Ascending aorta (tissue), 2 donors: ENCODE measurements at regions not wholly inside any gene's neighbourhood (a gene's known extent, or its start where the extent isn't known, plus 50 kb on each side); places are given as distances from the start of the nearest gene placed in this dataset.

Experiments
- DNase-seq, 2 donors: peaks; one replicate each; pipeline ENCODE4 v3.0.0-alpha.2; 2019; ENCODE audit warnings: low spot score in 2 of 2
- H3K27ac ChIP-seq, 2 donors: fragments of 200-600 bp; sonication (generic); one replicate each; pipeline ENCODE4 v1.5.1; 2016 to 2017; ENCODE audit warnings: mild to moderate bottlenecking in 1 of 2
- H3K27me3 ChIP-seq: fragments of 200-600 bp; sonication (generic); one replicate; pipeline ENCODE4 v1.5.1; 2017
- H3K36me3 ChIP-seq, 2 donors: fragments of 200-600 bp; sonication (generic); one replicate each; pipeline ENCODE4 v1.5.1; 2016
- H3K4me1 ChIP-seq, 2 donors: fragments of 200-600 bp; sonication (generic); one replicate each; pipeline ENCODE4 v1.5.1; 2016 to 2017; ENCODE audit warnings: mild to moderate bottlenecking in 1 of 2
- H3K4me3 ChIP-seq, 2 donors: fragments of 200-600 bp; sonication (generic); one replicate each; pipeline ENCODE4 v1.5.1; 2016 to 2017; ENCODE audit warnings: mild to moderate bottlenecking in 1 of 2
- H3K9me3 ChIP-seq, 2 donors: fragments of 200-600 bp; sonication (generic); one replicate each; pipeline ENCODE4 v1.5.1; 2016
- intact Hi-C: fragments of 100-400 bp; cut with DNase I; formaldehyde crosslinking; loops from one replicate; pipeline ENCODE4 v1.15.1; 2023
- TF ChIP-seq, protein P1 (sequence below), 3 experiments: fragments of 200-600 bp in 2 of 3; fragments of 450-650 bp in 1 of 3; sonication (generic) in 2 of 3; IDR thresholded peaks; one replicate each; pipeline ENCODE4 v1.5.1; 2016 to 2019; ENCODE audit warnings: antibody characterized with exemption in 3 of 3, mild to moderate bottlenecking in 1 of 3, moderate library complexity in 1 of 3

DNA sequence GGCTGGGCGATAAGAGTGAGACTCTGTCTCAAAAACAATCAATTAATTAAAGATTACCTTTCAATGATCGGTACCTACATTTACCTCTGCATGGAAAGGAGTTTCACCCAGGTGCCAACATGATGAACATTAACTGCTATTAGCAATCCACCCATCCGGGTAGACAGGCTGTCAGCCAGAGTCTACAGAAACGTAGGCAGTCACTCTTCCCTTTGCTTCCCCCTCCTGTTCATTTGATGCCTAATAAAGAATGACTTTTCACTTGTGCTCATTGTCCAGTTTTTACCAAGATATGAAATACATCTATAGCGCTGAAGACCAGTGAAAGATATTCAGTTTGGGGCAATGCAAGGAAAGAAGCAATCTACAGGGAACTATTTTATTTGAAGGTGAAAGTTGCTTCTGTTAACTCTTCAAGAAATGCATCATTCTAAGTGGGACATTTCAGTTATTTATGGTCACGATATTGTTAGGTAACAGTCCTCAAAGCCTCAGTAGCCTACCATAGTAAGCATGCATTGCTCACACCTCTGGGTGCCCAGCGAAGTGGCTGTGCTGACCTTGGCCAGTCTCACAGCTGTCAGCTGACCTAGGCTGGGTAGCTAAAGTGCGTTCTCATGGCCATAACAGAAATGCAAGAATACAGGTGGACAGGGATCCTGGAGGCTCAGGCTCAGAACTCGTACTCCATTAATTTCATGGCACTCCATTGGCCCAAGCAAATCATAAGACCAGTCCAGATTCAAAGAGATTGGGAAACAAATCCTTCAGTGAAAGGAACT, 87.2 kb upstream of the DMRT1 start:
- H3K36me3 ChIP-seq: peaks cover 4 to 6% of the 10 kb centered on the region in 2 donors
- no peak overlapping the region for H3K4me3 ChIP-seq
- intact Hi-C loops: loop anchor here (5.0 kb wide), 1 partner anchor 1263 kb away; the partner anchor contains the start of gene SMARCA2
- no peaks in the 10 kb centered on the region for H3K27me3 ChIP-seq
- peak overlapping the region; percentile 92 to 95 for H3K27ac ChIP-seq
- TF ChIP-seq, protein P1, sequence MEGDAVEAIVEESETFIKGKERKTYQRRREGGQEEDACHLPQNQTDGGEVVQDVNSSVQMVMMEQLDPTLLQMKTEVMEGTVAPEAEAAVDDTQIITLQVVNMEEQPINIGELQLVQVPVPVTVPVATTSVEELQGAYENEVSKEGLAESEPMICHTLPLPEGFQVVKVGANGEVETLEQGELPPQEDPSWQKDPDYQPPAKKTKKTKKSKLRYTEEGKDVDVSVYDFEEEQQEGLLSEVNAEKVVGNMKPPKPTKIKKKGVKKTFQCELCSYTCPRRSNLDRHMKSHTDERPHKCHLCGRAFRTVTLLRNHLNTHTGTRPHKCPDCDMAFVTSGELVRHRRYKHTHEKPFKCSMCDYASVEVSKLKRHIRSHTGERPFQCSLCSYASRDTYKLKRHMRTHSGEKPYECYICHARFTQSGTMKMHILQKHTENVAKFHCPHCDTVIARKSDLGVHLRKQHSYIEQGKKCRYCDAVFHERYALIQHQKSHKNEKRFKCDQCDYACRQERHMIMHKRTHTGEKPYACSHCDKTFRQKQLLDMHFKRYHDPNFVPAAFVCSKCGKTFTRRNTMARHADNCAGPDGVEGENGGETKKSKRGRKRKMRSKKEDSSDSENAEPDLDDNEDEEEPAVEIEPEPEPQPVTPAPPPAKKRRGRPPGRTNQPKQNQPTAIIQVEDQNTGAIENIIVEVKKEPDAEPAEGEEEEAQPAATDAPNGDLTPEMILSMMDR (IDR thresholded peaks at IDR 0.05): no peak
- peak in 1 of 2 donors; percentile 58 for DNase-seq
- no peaks in the 10 kb centered on the region for H3K9me3 ChIP-seq
- H3K4me1 ChIP-seq: peaks cover 25 to 30% of the 10 kb centered on the region in 2 donors

DNA sequence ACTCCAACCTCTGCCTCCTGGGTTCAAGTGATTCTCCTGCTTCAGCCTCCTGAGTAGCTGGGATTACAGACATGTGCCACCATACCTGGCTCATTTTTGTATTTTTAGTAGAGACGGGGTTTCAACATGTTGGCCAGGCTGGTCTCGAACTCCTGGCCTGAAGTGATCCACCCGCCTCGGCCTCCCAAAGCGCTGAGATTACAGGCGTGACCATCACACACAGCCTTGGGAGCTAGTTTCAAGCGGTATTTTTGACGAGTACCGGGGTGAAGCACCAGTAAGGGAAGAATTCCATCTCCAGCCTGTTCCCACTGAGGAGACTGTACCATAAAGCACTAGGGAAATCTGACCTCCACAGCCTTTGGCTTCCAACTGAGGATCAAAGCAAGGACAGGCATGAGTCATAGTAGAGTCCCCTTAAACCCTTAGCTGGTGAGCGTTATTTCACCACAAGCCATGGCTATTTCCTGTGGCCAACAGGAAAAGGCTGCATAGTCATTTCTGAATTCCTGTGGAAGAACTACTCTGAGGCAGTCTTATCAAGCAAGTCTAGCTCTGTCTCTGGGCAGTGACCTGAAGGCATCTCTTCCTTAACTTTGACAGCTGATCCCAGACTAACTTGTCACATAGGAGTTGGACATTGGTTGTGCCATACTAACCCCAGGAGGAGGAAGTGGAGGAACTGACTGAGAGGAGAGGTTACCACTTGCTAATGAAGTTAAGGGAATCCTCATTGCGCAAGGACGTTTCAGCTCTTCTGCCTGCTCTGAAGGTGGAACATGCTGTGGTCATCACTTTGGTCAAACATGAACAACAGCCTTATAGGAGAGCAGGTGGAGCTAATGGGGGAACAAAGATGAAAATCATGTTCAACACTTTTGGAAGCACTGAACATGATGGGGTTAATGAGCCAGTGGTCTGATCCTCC, 85.8 kb upstream of the DMRT1 start:
- TF ChIP-seq, protein P1 (IDR thresholded peaks at IDR 0.05): no peak
- H3K27ac ChIP-seq: peak overlapping the region; percentile 25 to 39
- no peaks in the 10 kb centered on the region for H3K9me3 ChIP-seq
- peaks cover 13 to 19% of the 10 kb centered on the region in 2 donors for H3K4me1 ChIP-seq
- H3K4me3 ChIP-seq: no peak overlapping the region
- intact Hi-C loops: no loop called here
- DNase-seq: peak in 1 of 2 donors; percentile 74
- H3K27me3 ChIP-seq: no peaks in the 10 kb centered on the region
- H3K36me3 ChIP-seq: peaks cover 4 to 6% of the 10 kb centered on the region in 2 donors

DNA sequence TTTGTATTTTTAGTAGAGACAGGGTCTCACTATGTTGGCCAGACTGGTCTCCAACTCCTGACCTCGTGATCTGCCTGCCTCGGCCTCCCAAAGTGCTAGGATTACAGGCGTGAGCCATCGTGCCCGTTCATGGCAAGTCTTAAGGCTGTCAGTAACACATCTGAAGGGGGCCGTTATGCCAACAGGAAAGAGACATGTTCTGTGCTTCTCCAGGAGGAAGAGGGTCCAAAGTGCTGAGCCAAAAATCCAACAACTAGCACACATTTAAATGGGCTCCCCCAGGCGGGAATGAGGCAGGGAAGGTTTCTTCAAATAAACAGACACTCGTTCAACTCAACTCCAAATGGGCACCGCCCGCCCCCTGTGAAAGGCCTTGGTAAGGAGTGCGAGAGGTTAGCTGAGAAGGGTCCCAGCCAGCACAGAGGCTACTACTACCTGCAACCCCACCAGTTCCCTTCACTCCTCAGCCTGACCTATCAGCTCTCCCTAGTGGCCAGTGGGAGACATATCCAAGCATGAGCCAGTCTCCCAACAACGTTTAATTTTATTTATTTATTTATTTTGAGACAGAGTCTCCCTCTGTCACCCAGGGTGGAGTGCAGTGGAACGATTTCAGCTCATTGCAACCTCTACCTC, 84.1 kb upstream of the DMRT1 start:
- H3K27me3 ChIP-seq: no peaks in the 10 kb centered on the region
- intact Hi-C loops: no loop called here
- H3K27ac ChIP-seq: peak overlapping the region; percentile 3 to 46
- no peak overlapping the region for H3K4me3 ChIP-seq
- peaks cover 4 to 6% of the 10 kb centered on the region in 2 donors for H3K36me3 ChIP-seq
- DNase-seq: peak in 1 of 2 donors; percentile 64
- peaks cover 0 to 21% of the 10 kb centered on the region in 2 donors for H3K4me1 ChIP-seq
- TF ChIP-seq, protein P1 (IDR thresholded peaks at IDR 0.05): peak; percentile 32 to 52 (median 44)
- H3K9me3 ChIP-seq: no peaks in the 10 kb centered on the region

DNA sequence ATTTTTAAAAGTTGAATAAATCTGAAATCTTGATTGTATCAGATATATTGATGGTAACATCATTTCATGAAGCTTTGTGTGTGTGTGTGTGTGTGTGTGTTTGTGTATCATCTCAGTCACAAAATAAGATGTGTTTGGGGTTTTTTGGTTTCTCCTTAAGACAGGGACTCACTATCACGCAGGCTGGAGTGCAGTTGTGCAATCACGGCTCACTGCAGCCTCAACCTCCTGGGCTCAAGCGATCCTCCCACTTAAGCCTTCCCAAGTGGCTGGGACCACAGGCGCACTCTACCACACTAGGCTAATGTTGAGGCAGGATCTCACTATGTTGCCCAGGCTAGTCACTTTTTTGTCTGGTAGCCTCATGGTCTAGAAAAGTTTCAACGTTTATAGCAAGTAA, 83.4 kb upstream of the DMRT1 start:
- TF ChIP-seq, protein P1 (IDR thresholded peaks at IDR 0.05): no peak
- H3K27ac ChIP-seq: peak overlapping the region; percentile 3 to 46
- DNase-seq: peak in 1 of 2 donors; percentile 54
- H3K4me1 ChIP-seq: peaks cover 0 to 17% of the 10 kb centered on the region in 2 donors
- H3K36me3 ChIP-seq: peaks cover under 1 to 4% of the 10 kb centered on the region in 2 donors
- H3K9me3 ChIP-seq: no peaks in the 10 kb centered on the region
- H3K4me3 ChIP-seq: no peak overlapping the region
- H3K27me3 ChIP-seq: no peaks in the 10 kb centered on the region
- intact Hi-C loops: no loop called here

DNA sequence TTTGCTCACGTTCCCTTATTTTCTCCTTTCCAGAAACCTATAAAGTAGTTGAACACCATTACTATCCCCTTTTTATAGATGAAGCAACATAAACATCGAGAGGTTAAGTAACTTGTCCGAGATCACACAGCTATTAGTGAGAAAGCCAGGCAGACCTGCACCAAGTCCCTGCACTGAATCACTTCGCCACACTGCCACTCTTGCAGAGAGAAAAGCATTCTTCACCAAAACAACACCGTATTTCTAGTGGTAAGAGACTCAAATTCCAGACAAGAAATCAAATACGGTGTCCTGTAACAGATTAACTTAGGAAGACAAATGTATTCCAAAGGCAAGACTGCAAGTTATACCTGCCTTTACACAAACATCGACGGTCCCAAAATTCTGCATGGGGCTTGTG, 82.0 kb upstream of the DMRT1 start:
- TF ChIP-seq, protein P1 (IDR thresholded peaks at IDR 0.05): no peak
- intact Hi-C loops: no loop called here
- H3K27me3 ChIP-seq: no peaks in the 10 kb centered on the region
- H3K4me3 ChIP-seq: no peak overlapping the region
- DNase-seq: no peak
- no peaks in the 10 kb centered on the region for H3K36me3 ChIP-seq
- peaks cover 0 to 17% of the 10 kb centered on the region in 2 donors for H3K4me1 ChIP-seq
- H3K27ac ChIP-seq: peak overlapping the region; percentile 76 to 78
- no peaks in the 10 kb centered on the region for H3K9me3 ChIP-seq
